ENCODE measurements at regions not wholly inside any gene's neighbourhood (a gene's known extent, or its start where the extent isn't known, plus 50 kb on each side); places are given as distances from the start of the nearest gene placed in this dataset.

- Histone ChIP-seq H3K9ac (ENCODE audit: insufficient read depth, low read depth, low read length) (no peak overlapping the region), H2AFZ (ENCODE audit: low read length) (no peak overlapping the region), H3K27me3 (ENCODE audit: control insufficient read depth in 1 of 2, insufficient read depth in 2 of 2, low read length in 2 of 2) (peaks cover 4 to 50% of the 10 kb centered on the region in 2 experiments; a peak in 4 of 5 replicates), H3K36me3 (replicated peaks in 1 of 2; ENCODE audit: control insufficient read depth in 1 of 2, insufficient read depth in 2 of 2, low read length in 2 of 2) (no peaks in the 10 kb centered on the region), H4K20me1 (ENCODE audit: insufficient read depth, low read length) (0 out of 2 replicates have a peak, but pooled peaks cover 3% of the 10 kb centered on the region), H3K9me3 (ENCODE audit: low read length) (no peaks in the 10 kb centered on the region), H3K27ac (ENCODE audit: extremely low read length, insufficient read depth, low read length) (no peak overlapping the region), H3K4me1 (ENCODE audit: insufficient read depth, low read length) (no peaks in the 10 kb centered on the region), H3K79me2 (ENCODE audit: insufficient read depth, low read length) (no peaks in the 10 kb centered on the region), H3K4me3 (replicated peaks in 1 of 3; ENCODE audit: insufficient read depth in 1 of 3, low read depth in 2 of 3, low read length in 3 of 3) (no peak overlapping the region), H3K4me2 (ENCODE audit: low read depth, low read length) (no peak overlapping the region)
- no TSS peak for BruUV-seq (replicated peaks)
- intact Hi-C loops (cut with micrococcal nuclease; ENCODE audit: unreplicated experiment) (no loop called here), in situ Hi-C loops (cut with HindIII; ENCODE audit: extremely low pct_ligation_motif_present, low pct_unique_long_range_greater_than_20kb) (no loop called here)
- CTCF ChIA-PET (ENCODE audit: low intra/inter-chr PET ratio, low total read pairs), result no interaction called here
- ATAC-seq (no peak), FAIRE-seq (no peak), DNase-seq (ENCODE audit: low spot score) (no peak)
- WGBS (ENCODE audit: low lambda C conversion rate), result 41% methylated on average over 11 of the region's 11 CpGs
- TF ChIP-seq NBN (conservative IDR thresholded peaks at IDR 0.05), result no peak
- no peak for TF ChIP-seq HNF1A (IDR thresholded peaks at IDR 0.05; ENCODE audit: low read depth)
- no peak for TF ChIP-seq HNF1A (CRISPR knock-in tag; IDR thresholded peaks at IDR 0.05; ENCODE audit: borderline replicate concordance)
- TF ChIP-seq ZFP36 (IDR thresholded peaks at IDR 0.05; ENCODE audit: borderline replicate concordance, low read depth, low read length, partially characterized antibody), result peak; percentile 10
- TF ChIP-seq ZNF235 (CRISPR knock-in tag; IDR thresholded peaks at IDR 0.05; ENCODE audit: borderline replicate concordance), result no peak
- TF ChIP-seq CBX2 (IDR thresholded peaks at IDR 0.05; ENCODE audit: low read depth, low read length), result 0 out of 2 replicates have a peak, but pooled peaks have one; percentile 17
- TF ChIP-seq CBX2 (CRISPR knock-in tag; IDR thresholded peaks at IDR 0.05; ENCODE audit: low read depth), result no peak
- POLR2A ChIA-PET, result no interaction called here
These were observed 133.2 kb upstream of the RPS6KA2 start for GRCh38 chr6:166760288-166760687.

Measured in HepG2 (cell line).